Glomerular visceral epithelial cell (primary cell): ENCODE measurements at regions not wholly inside any gene's neighbourhood (a gene's known extent, or its start where the extent isn't known, plus 50 kb on each side); places are given as distances from the start of the nearest gene placed in this dataset.

Source experiments
- DNase-seq: peaks from one replicate; pipeline ENCODE4 v3.0.0-alpha.2; 2016; ENCODE audit errors: extremely low spot score

GRCh38 chr3:65114041-65114440, 426.2 kb upstream of the ADAMTS9 start:
- no peak for DNase-seq

- DNase-seq, result no peak
Observed at GRCh38 chr3:65112751-65113300, 425.0 kb upstream of the ADAMTS9 start.

GRCh38 chr3:65110661-65111060, 422.9 kb upstream of the ADAMTS9 start:
- no peak for DNase-seq

GRCh38 chr3:65109966-65110500, 422.2 kb upstream of the ADAMTS9 start:
- no peak for DNase-seq

GRCh38 chr3:65107174-65107573, 419.4 kb upstream of the ADAMTS9 start:
- DNase-seq, result no peak

- no peak for DNase-seq
Observed at GRCh38 chr3:65101450-65101849, 413.6 kb upstream of the ADAMTS9 start.

- no peak for DNase-seq
Observed at GRCh38 chr3:65098400-65098799, 410.6 kb upstream of the ADAMTS9 start.

GRCh38 chr3:65096110-65096745, 408.4 kb upstream of the ADAMTS9 start:
- no peak for DNase-seq

GRCh38 chr3:65094723-65095122, 406.9 kb upstream of the ADAMTS9 start:
- DNase-seq, result no peak

- DNase-seq, result no peak
Observed at GRCh38 chr3:65093641-65094040, 405.8 kb upstream of the ADAMTS9 start.

- no peak for DNase-seq
Observed at GRCh38 chr3:65091565-65091964, 403.8 kb upstream of the ADAMTS9 start.

- no peak for DNase-seq
Observed at GRCh38 chr3:65083240-65083639, 395.4 kb upstream of the ADAMTS9 start.

GRCh38 chr3:65081536-65081935, 393.7 kb upstream of the ADAMTS9 start:
- DNase-seq, result no peak

GRCh38 chr3:65080432-65080831, 392.6 kb upstream of the ADAMTS9 start:
- peak; percentile 13 for DNase-seq

GRCh38 chr3:65079560-65079959, 391.8 kb upstream of the ADAMTS9 start:
- DNase-seq, result no peak

GRCh38 chr3:65078748-65079147, 390.9 kb upstream of the ADAMTS9 start:
- DNase-seq, result no peak

- no peak for DNase-seq
Observed at GRCh38 chr3:65077124-65077523, 389.3 kb upstream of the ADAMTS9 start.

- DNase-seq, result no peak
Observed at GRCh38 chr3:65070968-65071367, 383.2 kb upstream of the ADAMTS9 start.

GRCh38 chr3:65060904-65061303, 373.1 kb upstream of the ADAMTS9 start:
- no peak for DNase-seq

GRCh38 chr3:65052101-65052500, 364.3 kb upstream of the ADAMTS9 start:
- DNase-seq, result peak; percentile 3

- no peak for DNase-seq
Observed at GRCh38 chr3:65048151-65048550, 360.4 kb upstream of the ADAMTS9 start.

- no peak for DNase-seq
Observed at GRCh38 chr3:65045138-65045537, 357.3 kb upstream of the ADAMTS9 start.

- peak; percentile 10 for DNase-seq
Observed at GRCh38 chr3:65044401-65044800, 356.6 kb upstream of the ADAMTS9 start.

- no peak for DNase-seq
Observed at GRCh38 chr3:65042675-65043074, 354.9 kb upstream of the ADAMTS9 start.
